Epithelial cell of esophagus (primary cell): ENCODE measurements at regions not wholly inside any gene's neighbourhood (a gene's known extent, or its start where the extent isn't known, plus 50 kb on each side); places are given as distances from the start of the nearest gene placed in this dataset.
A peak's percentile ranks its signal among the peaks of the same experiment; 100 is the strongest.

Source experiments
- DNase-seq: peaks from one replicate; pipeline ENCODE4 v3.0.0; 2010; ENCODE audit warnings: low read depth
- H3K4me3 ChIP-seq: 2 replicates; pipeline ENCODE4 v1.5.1; 2011; ENCODE audit warnings: mild to moderate bottlenecking, low read length, control low read depth
- CTCF ChIP-seq: IDR thresholded peaks from 2 replicates; pipeline ENCODE4 v1.5.1; 2011; ENCODE audit warnings: low read depth, mild to moderate bottlenecking, low read length, control low read depth, inconsistent platforms; ENCODE audit not compliant: insufficient read depth; ENCODE audit errors: missing control alignments

GRCh38 chr1:194196562-194196961 lies 1010.1 kb upstream of the B3GALT2 start:
- H3K4me3 ChIP-seq: no peak overlapping the region
- no peak for TF ChIP-seq CTCF
- no peak for DNase-seq

- no peak for DNase-seq
- no peak overlapping the region for H3K4me3 ChIP-seq
- TF ChIP-seq CTCF: no peak
These were observed 1008.3 kb upstream of the B3GALT2 start for GRCh38 chr1:194194724-194195123.

GRCh38 chr1:194184974-194185373 lies 998.6 kb upstream of the B3GALT2 start:
- TF ChIP-seq CTCF: no peak
- H3K4me3 ChIP-seq: no peak overlapping the region
- peak; percentile 18 for DNase-seq

- H3K4me3 ChIP-seq: no peak overlapping the region
- no peak for DNase-seq
- no peak for TF ChIP-seq CTCF
These were observed 998.0 kb upstream of the B3GALT2 start for GRCh38 chr1:194184425-194184824.

- DNase-seq: no peak
These were observed 995.4 kb upstream of the B3GALT2 start for GRCh38 chr1:194181845-194182244.

GRCh38 chr1:194176212-194176611 lies 989.8 kb upstream of the B3GALT2 start:
- no peak for TF ChIP-seq CTCF
- no peak overlapping the region for H3K4me3 ChIP-seq
- no peak for DNase-seq

More at GRCh38 chr1:194181845-194182244, 995.4 kb upstream of the B3GALT2 start:
- no peak for TF ChIP-seq CTCF
- H3K4me3 ChIP-seq: no peak overlapping the region

- TF ChIP-seq CTCF: no peak
- no peak for DNase-seq
- no peak overlapping the region for H3K4me3 ChIP-seq
These were observed 988.8 kb upstream of the B3GALT2 start for GRCh38 chr1:194175251-194175650.
